GM19238 (cell line): ENCODE measurements at regions not wholly inside any gene's neighbourhood (a gene's known extent, or its start where the extent isn't known, plus 50 kb on each side); places are given as distances from the start of the nearest gene placed in this dataset.
"Not testable (repeated sequence)": the region's sequence is repeated elsewhere in the genome, so short reads cannot be mapped to it uniquely, and the experiment has no call there.

ENCODE experiments used
- DNase-seq: peaks from one replicate; pipeline ENCODE4 v3.0.0; 2011; ENCODE audit warnings: low spot score; ENCODE audit not compliant: insufficient read length

DNA sequence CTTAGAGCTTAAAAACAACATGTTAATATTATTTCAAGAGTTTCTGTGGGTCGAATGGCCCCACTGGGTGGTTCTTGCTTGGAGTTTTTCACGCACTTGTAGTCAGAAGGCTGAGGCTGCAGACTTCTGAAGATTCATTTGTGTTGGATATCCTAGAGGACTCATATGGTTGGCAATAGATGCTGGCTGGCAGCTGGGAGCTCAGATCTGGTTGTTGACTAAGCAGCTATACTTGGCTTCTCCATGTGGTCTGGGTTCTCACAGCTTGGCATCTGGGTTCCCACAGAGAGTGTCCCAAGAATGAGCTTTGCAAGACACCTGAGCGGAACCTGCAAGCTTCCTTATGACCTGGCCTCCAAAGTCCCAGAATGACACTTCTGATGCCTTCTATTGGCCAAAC, 163.9 kb upstream of the ZC3H12C start:
- DNase-seq: no peak

DNA sequence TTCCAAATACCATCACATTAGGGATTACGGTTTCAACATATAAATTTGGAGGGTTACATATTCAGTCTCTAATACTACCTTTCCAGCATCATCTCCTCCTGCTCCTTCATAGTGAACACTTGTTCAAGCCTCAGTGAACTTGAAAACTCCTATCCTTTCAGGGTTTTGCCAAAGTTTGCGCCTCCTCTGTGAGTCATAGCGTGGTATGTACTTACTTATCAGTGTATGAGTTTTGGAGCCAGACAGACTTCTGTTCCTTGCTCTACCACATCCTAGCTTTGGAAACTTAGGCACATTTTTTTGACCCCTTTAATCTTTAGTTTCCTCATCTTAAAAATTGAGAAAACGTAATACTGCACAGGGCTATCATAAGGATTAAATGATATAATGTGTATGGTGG, 160.1 kb upstream of the ZC3H12C start:
- DNase-seq: no peak

DNA sequence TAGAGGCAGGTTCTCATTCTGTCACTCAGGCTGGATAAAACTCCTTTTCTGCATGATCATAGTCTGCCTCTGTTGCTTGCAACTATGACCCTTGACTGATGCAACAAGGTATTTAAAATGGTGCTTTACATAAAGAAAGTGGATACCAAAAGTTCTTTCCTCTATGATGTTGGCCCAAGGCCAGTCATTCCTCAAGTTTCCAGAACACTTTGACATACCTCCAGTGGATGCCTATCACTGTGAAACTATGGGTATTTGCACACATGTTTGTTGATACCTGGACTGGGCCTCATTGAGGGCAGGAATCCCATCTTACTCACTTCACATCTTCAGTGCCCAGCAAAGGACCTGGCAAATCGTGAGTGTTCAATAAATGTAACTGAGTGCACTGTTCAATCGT, 159.0 kb upstream of the ZC3H12C start:
- no peak for DNase-seq

DNA sequence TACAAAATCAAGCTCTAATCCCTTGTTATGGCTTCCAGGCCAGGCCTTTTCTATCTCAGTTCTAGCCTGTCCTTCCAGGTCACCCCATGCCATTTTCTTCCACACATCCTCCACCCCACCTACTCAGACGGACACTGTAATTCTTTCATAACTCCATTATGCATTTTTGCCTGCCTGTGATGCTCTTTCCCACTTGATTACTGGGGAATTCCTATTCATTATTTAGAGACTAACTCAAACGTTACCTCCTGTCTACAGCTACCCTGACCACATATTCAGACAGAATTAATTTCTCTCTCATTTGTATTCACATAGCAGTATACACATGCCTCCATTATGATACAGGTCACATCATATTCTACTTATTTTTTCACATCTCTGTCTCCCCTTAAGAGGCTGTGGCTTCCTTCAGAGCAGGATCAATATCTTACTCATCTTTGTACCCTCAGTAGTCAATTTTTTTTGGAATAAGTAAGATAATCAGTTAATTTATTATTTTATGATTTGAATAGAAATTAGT, 156.5 kb upstream of the ZC3H12C start:
- DNase-seq: no peak

DNA sequence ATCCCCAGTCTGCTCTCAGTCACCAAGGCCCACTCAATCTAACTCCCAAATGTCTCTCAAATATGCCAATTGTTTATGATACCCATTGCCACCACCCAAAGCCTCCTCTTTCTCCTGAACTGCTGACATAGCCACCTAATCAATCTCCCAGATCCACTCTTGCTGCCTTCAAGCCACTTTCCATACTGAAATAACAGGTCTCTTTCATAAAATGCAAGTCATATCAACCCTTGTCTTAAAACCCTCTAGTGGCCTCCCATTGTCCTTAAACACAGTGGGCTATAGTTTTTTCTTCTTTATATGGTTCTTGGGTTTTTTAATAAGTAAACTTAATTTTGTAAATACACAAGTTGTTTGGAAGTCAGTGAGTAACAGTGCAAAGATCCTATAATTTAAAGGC, 155.2 kb upstream of the ZC3H12C start:
- no peak for DNase-seq

DNA sequence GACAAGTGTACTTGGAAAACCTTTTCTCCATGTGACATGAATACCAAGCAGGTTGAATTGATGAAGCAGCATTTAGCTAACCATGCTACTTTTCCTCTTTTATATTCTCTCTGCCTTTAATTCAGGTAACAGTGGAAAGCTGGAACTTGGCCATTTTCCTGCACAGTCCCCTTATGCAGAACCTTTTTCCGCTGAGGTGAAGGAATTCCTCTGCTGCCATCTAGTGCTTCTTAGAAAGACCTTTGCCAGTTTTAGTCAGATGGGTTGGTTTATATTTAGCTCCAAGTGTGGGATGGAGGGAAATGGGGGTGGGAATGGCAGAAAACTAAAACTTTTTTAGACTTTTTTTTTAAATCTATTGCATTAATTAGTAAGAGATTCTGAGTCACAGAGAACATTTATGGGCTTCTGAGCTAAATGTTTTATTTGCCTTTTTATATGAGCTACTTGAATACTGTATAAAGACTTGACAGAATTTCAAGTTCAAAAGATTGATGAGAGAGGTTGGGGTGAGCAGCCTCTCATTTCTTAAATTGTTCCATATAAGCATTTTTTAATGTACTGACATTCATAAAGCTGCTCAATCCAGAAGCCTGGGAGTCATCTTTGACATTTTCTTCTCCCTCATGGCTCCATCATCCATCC, 153.9 kb upstream of the ZC3H12C start:
- DNase-seq: no peak

DNA sequence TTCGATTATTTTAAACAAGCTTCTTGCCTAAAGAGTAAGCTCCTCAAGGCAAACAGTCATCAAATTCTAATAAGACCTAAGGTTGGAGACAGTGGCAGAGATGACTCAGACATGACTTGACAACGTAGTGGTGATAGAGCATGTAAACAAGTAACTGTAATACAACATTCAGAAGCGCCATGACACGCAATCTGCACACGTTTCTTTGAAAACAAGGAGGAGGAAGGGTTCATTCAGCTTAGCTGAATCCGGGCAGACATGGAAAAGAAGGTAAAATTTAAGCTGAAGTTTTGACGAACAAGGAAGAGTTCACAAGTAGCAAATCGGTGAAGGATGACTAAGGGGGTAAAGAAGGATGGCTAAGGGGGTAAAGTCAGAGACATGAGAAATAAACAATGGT, 152.4 kb upstream of the ZC3H12C start:
- DNase-seq: no peak

DNA sequence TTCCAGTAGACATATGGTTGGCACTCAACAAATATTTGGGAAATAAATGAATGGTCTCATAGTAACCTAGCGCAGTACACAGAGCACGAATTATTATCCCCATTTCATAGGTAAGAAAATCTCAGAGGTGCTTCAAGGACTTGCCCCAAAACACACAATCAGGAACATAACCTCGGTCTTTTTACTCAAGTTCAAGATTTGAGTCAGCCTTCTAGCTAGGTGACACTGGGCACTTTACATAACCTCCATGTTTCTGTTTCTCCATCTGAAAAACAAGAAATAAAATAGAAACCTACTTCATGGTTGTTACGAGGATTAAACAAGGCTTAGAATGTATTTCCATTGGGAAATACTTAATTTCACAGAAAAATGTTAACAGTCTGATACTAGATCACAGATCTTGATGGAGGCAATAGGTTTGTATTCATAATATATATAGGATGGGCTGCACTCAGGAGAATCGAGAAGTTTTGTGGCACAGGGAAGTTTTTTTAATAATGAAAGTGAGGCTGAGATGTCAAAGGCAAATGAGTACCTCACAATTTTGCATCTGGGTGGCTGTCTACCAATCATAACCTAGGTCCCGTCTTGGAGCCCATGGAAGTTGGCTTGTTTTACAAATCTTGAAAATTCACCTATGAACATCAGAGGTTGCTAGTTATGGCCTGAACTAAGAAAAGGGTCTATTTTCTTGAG, 147.4 kb upstream of the ZC3H12C start:
- no peak for DNase-seq

DNA sequence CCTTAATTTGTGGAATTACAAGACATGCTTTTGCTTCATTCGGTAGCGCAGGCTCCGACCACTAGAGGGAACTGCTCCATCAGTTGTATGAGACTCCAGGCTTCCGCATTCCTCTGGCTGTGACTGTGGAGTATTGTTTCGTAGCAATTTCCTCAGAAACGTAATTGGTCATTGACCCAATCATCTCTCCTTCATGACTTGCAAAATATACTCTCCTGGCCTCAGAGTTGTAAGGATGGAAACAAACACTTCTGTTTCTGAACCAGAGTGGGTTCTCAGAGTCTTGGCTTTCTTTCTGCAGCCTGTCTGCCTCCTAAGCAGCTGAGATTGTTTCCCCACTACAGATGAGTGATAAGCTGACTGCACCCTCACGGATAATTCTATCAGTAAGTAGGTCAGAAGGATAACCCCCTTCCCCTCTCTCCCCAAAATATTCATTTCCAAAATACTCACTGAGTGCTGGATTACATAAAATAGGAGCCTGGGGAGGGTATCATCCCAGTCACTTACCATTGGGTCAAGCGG, 146.8 kb upstream of the ZC3H12C start:
- no peak for DNase-seq

DNA sequence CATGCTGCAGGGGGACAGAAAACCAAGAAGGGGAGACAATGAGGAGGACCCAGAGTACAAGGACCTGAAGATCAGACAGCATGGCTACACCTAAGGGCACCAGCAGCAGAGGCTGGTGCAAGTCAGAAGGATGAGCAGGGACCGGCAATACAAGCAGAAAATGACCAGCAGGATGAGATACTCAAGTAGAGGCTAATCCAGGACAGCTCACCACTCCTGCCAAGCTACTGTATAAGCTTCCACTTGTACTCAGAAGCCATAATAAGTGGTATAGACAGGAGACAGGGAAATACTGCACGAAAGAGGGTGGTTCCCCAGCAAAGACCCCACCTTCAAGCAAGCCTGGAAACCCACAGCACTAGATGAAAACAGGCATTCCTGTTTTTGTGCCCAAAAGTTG, 138.7 kb upstream of the ZC3H12C start:
- no peak for DNase-seq

DNA sequence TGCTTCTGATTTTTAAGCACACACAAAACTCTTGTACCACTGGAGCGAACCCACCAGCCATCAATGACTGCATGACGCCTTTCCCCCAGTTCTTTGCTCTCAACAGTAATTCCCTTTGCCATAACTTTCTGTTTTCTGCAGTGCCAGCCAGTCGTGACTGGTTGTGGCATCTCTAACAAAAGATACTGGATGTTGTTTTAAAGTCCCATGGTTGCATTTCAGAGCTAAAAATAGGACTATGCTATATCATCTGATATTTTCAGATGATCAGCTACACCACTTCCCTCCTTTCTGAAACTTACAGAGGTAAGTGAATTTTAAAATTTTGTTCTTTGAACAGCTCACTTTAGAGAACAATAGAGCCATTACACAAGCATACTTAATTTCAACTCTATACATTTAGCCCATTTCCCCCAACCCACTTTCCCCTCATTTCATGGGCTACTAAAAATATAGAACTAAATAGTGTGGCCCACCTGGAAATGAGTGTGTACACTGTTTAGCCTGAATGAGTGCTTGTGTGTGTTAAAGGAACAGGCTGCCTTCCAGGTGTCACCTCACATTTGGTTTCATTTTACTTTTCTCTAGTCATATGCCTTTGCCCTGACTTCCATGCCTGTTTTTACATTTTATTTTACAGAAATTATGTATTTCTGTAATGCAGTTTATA, 136.9 kb upstream of the ZC3H12C start:
- DNase-seq: no peak

DNA sequence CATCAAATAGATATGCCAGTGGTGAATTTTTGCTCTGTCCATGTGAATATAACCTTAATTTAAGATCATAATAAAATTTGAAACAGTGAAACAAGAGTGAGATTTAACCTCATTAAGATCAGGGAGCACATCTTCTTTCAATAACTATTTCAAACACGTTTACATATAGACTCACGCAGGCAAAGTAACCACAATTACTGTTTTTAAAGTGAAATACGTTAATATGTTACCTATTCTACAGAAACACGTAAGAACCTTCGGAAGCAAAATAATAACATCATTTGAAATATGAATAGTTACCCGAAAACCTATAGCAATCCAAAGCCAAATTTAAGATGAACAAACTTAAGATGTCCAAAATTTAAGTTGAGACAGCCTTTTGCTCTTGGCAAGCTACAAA, 136.2 kb upstream of the ZC3H12C start:
- no peak for DNase-seq

DNA sequence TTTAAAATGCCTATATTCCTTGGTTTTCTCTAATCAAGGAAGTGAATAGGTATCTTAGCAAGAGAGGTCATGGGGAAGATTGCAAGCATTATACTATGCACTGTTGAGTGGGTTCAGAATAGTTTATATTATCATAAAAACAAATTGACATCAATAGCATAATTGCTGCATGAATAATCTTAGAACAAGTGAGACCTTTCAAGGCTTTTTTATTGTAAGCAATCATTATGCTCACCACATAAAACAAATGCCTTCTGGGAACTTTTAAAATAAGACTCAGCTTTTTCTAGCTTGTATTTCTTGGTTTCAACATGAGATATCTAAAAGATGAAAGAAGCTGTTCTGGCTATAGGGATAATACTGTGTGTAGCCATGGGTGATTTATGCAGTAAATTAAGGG, 135.6 kb upstream of the ZC3H12C start:
- DNase-seq: no peak

DNA sequence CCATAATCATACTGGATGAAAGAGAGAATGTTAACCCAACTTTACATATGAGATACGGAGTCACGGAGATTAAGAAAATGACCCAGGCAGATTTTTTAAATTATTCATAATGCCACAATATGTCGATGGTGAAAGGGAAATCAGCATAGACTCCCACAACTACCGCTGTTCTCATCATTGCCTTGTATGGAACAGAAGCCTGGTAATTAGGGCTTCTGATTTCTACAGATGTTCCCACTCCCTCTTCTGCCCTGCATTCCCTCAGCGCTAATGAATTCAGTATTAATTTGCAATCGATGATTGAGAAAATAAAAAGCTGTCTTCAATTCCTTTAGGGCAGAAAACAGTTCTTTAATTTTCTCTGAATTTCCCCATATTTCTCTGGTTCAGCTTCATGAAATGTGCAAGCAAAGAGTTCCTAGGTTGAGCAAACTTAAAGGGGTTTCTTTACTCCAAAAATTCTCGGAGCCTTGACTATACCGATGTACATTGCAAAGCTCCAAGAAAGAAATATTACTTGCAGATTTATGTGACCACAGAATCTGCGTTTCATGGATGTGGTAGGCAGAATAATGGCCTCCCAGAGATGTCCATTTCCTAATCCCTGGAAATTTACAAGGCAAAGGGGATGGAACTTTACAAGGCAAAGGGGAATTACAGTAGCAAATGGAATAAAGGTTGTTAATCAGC, 134.9 kb upstream of the ZC3H12C start:
- no peak for DNase-seq

DNA sequence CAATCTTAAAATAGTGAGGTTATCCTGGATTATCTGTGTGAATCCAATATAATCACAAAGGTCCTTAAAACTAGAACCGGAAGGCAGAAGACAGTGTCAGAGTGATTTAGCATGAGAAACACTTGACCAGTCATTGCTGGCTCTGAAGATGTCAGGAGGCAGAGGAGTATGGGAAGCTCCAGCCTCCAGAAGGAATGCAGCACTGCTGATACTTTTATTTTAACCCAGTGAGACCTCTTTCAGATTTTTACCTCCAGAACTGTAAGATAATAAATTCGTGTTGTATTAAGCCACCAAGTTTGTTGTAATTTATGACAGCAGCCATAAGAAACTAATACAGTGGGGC, 134.4 kb upstream of the ZC3H12C start:
- DNase-seq: no peak

DNA sequence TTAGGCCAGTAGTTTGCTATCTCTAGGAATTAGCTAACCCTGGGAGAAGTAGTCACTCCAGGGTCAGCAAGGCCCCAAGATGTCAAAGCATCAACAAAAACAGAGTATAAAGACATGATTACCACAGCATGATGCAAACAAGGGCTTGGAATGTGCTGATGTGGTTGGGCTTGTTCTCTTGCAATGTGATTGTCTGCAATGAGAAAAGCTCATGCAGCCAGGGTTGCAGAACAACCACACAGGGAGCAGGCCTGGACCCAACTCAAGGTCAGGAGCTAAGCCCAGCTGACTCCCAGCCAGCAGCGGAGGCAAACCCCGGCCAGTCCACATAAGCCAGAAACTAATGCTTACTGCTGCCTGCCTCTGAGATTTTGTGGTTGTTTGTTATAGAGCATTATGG, 132.4 kb upstream of the ZC3H12C start:
- no peak for DNase-seq

DNA sequence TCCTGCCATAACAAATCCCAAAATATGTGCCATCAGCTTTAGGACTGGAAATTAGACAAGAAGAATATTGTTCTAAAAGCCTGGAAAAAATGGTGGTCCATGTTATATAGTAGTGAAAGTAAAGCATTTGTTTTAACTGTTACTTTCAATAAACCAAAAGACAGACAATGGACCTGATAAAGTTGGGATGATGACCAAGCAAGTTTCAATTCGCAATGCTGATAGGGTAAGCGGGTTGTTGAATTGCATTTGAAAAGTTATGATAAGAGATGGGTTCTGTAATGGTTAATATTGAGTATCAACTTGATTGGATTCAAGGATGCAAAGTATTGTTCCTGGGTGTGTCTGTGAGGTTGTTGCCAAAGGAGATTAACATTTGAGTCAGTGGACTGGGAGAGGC, 131.9 kb upstream of the ZC3H12C start:
- no peak for DNase-seq

DNA sequence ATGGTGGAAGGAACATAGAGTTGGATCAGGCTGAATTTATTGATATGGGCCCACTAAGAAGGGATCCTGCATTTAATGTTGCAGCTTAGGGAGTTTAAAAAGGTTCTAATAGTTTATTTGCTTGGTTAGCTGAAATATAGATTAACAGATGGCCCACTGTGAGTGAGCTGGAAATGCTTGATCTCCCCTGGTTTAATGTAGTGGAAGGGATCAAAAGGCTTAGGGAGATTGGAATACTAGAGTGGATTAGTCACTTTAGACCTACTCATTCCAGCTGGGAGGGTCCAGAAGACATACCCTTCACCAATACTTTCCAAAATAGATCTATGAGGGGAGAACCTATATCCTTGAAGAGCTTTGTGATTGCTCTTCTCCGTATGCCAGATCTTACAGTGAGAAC, 130.1 kb upstream of the ZC3H12C start:
- DNase-seq: no peak

DNA sequence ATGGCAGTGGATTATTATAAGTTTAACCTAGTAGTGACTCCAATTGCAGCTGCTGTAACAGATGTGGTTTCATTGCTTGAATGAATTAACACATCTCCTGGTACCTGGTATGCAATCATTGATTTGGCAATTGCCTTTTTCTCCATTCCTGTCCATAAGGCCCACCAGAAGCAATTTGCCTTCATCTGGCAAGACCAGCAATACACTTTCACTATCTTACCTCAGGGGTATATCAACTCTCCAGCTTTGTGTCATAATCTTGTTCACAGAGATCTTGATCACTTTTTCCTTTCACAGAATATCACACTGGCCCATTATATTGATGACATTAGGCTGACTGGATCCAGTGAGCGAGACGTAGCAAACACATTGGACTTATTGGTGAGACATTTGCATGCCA, 128.7 kb upstream of the ZC3H12C start:
- DNase-seq: no peak

DNA sequence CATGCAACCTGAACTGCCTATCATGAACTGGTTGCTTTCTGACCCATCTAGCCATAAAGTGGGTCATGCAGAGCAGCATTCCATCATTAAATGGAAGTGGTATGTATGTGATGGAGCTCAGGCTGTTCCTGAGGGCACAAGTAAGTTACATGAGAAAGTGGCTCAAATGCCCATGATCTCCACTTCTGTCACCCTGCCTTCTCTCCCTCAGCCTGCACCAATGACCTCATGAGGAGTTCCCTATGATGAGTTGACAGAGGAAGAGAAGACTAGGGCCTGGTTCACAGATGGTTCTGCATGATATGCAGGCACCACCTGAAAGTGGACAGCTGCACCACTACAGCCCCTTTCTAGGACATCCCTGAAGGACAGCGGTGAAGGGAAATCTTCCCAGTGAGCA, 127.7 kb upstream of the ZC3H12C start:
- not testable (repeated sequence) for DNase-seq

DNA sequence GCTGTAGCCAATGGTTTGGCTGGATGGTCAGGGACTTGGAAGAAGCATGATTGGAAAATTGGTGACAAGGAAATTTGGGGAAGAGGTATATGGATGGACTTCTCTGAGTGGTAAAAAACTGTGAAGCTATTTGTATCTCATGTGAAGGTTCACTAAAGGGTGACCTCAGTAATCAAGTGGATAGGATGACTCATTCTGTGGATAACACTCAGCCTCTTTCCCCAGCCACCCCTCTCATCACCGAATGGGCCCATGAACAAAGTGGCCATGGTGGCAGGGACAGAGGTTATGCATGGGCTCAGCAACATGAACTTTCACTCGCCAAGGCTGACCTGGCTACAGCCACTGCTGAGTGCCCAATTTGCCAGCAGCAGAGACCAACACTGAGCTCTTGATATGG, 127.3 kb upstream of the ZC3H12C start:
- DNase-seq: not testable (repeated sequence)

DNA sequence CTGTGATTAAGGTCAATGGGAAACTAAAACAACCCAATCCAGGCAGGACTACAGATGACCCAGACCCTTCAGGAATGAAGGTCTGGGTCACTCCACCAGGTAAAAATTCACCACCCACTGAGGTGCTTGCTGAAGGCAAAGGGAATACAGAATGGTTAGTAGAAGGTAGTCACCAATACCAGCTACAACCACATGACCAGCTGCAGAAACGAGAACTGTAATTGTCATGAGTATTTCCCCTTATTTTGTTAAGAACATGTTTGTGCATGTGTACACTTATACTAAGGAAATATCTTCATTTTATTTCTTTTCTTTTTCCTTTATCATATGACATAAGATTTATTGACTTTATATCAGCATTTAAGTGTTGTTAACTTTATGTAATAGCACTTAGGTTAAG, 126.1 kb upstream of the ZC3H12C start:
- DNase-seq: not testable (repeated sequence)
